ENCODE measurements at regions not wholly inside any gene's neighbourhood (a gene's known extent, or its start where the extent isn't known, plus 50 kb on each side); places are given as distances from the start of the nearest gene placed in this dataset.

GRCh38 chr3:88988906-88989305 is 118.5 kb upstream of the EPHA3 start:
- no TSS peak for BruUV-seq (replicated peaks)
- POLR2A ChIA-PET: no interaction called here
- CTCF ChIA-PET: no interaction called here
- Histone ChIP-seq H3K9ac (ENCODE audit: control insufficient read depth, insufficient read depth, low read length) (no peak overlapping the region), H4K20me1 (ENCODE audit: control insufficient read depth, insufficient read depth) (no peaks in the 10 kb centered on the region), H3K4me3 (no peak overlapping the region), H3K4me1 (ENCODE audit: control insufficient read depth, insufficient read depth, low read length) (no peaks in the 10 kb centered on the region), H3K9me3 (replicated peaks; ENCODE audit: control insufficient read depth, insufficient read depth, low read length) (no peaks in the 10 kb centered on the region), H3K27ac (ENCODE audit: control insufficient read depth, insufficient read depth) (no peak overlapping the region), H3K36me3 (ENCODE audit: control insufficient read depth in 2 of 2, insufficient read depth in 2 of 2, low read length in 1 of 2) (no peaks in the 10 kb centered on the region), H3K79me2 (ENCODE audit: control insufficient read depth, insufficient read depth, low read length) (no peaks in the 10 kb centered on the region), H3K4me2 (ENCODE audit: control insufficient read depth, insufficient read depth) (no peak overlapping the region), H2AFZ (ENCODE audit: control insufficient read depth, low read depth, low read length) (no peak overlapping the region), H3K27me3 (replicated peaks in 1 of 2; ENCODE audit: control insufficient read depth in 2 of 2, insufficient read depth in 2 of 2, low read length in 1 of 2) (no peaks in the 10 kb centered on the region)
- 9% methylated on average over 3 of the region's 3 CpGs for WGBS (ENCODE audit: insufficient coverage, insufficient replicate concordance, low lambda C conversion rate, missing lambda C conversion rate)
- FAIRE-seq (no peak), DNase-seq (ENCODE audit: low read depth, low spot score) (no peak), ATAC-seq (no peak)
- SMC1A ChIA-PET (ENCODE audit: uncharacterized antibody, unreplicated experiment): no interaction called here
- intact Hi-C loops (cut with micrococcal nuclease; ENCODE audit: unreplicated experiment) (no loop called here), in situ Hi-C loops (cut with MboI) (no loop called here)
- RAD21 ChIA-PET (ENCODE audit: unreplicated experiment): no interaction called here
- TF ChIP-seq TCF12 (IDR thresholded peaks at IDR 0.05; ENCODE audit: low read depth, low read length) (no peak), SKIL (IDR thresholded peaks at IDR 0.05; ENCODE audit: low read depth, poor library complexity, severe bottlenecking) (no peak)

- Histone ChIP-seq H2AFZ (ENCODE audit: control insufficient read depth, low read depth, low read length) (no peak overlapping the region), H3K9me3 (replicated peaks; ENCODE audit: control insufficient read depth, insufficient read depth, low read length) (no peaks in the 10 kb centered on the region), H3K36me3 (ENCODE audit: control insufficient read depth in 2 of 2, insufficient read depth in 2 of 2, low read length in 1 of 2) (no peaks in the 10 kb centered on the region), H3K4me3 (no peak overlapping the region), H3K4me2 (ENCODE audit: control insufficient read depth, insufficient read depth) (no peak overlapping the region), H3K27me3 (replicated peaks in 1 of 2; ENCODE audit: control insufficient read depth in 2 of 2, insufficient read depth in 2 of 2, low read length in 1 of 2) (no peaks in the 10 kb centered on the region), H3K27ac (ENCODE audit: control insufficient read depth, insufficient read depth) (no peak overlapping the region), H3K4me1 (ENCODE audit: control insufficient read depth, insufficient read depth, low read length) (no peaks in the 10 kb centered on the region), H4K20me1 (ENCODE audit: control insufficient read depth, insufficient read depth) (no peaks in the 10 kb centered on the region), H3K79me2 (ENCODE audit: control insufficient read depth, insufficient read depth, low read length) (no peaks in the 10 kb centered on the region), H3K9ac (ENCODE audit: control insufficient read depth, insufficient read depth, low read length) (no peak overlapping the region)
- DNase-seq (ENCODE audit: low read depth, low spot score): no peak
- no peak for ATAC-seq
- no peak for TF ChIP-seq RBBP5 (conservative IDR thresholded peaks at IDR 0.05)
- TF ChIP-seq POLR2AphosphoS5 (IDR thresholded peaks at IDR 0.05; ENCODE audit: low read length): no peak
- intact Hi-C loops (cut with micrococcal nuclease; ENCODE audit: unreplicated experiment) (no loop called here), in situ Hi-C loops (cut with MboI) (no loop called here)
- CTCF ChIA-PET: no interaction called here
- FAIRE-seq: no peak
- SMC1A ChIA-PET (ENCODE audit: uncharacterized antibody, unreplicated experiment): interaction anchor here (1.5 kb wide), 1 partner anchor 33 kb away, joined by 3 read pairs; no protein-coding TSS in a partner anchor
- no TSS peak for BruUV-seq (replicated peaks)
- POLR2A ChIA-PET: interaction anchor here (0.6 kb wide), 1 partner anchor 308 kb away, joined by 4 read pairs; no protein-coding TSS in a partner anchor
- RAD21 ChIA-PET (ENCODE audit: unreplicated experiment): no interaction called here
Measured at GRCh38 chr3:88991496-88991895, 115.9 kb upstream of the EPHA3 start.

Measured in GM12878 (cell line).